HG02970 (cell line): ENCODE measurements at regions not wholly inside any gene's neighbourhood (a gene's known extent, or its start where the extent isn't known, plus 50 kb on each side); places are given as distances from the start of the nearest gene placed in this dataset.

ENCODE experiments used
- ATAC-seq: cut with Tn5 transposase; IDR thresholded peaks from one replicate; pipeline ENCODE4 v1.9.1; 2021; ENCODE audit warnings: mild to moderate bottlenecking, moderate library complexity, moderate number of reproducible peaks; ENCODE audit not compliant: unreplicated experiment, low FRiP score

DNA sequence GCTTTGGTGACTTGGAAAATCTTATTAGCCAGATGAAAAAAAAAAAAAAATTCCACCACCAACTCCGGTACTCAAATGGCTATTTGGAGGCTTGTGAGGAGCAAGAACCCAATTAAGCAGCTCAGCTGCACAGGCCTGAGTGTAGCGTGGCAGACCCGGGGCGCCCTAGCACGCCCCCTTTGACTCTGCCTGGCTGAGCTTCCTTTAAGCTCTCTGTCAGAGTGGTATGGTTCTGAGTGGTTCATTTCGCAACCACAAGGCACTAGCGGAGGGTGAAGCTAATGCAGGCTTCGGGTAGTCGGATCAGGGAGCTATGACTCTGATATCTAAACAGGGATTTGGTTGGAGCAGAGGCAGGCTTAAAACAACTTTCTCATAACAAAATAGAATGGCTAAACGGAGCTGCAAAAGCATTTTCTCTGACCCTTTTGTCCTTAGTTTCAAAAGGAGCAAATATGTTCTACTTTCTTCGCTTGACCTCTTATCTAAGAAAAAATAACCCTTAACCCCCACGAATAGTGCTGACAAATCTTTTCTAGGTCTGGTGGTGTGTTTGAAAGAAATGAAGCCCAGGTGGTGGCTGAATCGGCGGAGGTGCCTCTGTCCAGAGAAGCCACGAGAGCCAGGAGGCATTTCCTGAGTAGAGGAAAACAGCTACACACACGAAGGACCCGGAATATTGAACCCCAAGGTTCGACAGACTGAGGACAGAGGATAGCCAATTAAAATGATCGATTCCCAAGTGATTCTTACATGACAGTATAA lies 285.4 kb upstream of the GLI3 start:
- no peak for ATAC-seq

DNA sequence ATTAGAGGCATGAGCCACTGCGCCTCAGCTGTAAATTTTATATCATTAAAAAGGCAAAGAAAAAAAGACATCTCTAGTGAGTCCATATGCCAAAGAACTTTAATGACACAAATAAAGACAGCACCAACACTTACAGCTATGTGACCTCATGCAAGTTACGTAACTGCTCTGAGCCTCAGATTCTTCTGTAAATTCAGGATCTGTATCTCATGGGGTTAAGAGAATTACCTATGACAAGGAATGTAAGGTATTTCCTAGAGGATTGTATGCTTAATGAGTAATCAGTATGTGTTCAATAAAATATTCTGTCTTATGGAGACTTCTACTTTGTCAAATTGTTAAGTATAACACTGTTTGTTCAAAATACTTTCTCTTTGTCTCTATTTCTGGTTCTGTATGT lies 274.0 kb upstream of the GLI3 start:
- no peak for ATAC-seq

DNA sequence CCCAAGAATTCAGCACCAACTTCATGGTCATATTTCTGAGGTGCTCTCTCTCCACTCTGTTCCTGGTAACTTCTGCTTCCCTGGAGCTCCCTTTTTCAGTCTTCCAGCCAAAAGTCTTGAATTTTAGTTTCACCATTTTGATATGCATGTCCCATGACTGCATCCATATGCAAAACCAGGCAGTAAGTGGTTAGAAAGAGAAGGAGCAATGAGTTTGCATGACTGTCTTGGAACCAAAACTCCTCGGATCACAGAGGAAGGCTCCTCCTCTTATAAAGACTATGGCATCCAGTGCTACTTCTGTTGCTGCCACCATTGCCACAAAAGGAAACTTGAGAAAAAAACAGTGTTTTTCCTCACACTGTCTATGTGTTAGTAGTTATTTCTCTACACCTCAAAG lies 269.1 kb upstream of the GLI3 start:
- no peak for ATAC-seq

DNA sequence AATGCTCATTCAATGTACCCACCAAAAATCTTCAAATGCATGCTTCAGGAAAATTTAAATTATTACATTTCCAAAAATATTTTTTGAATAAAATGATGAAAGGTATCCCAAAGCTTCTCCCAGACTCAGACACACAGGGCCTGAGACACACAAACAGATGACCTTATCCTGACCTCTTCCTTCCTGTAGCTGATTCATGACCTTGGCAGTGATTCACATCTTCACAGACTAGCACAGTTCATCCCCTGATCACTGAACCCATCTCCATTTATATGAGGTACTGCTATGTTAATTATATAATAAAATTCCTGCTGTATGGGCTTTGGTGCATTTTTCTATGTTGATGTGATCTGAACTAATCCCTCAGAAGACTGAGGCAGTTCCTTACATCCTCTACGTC lies 265.0 kb upstream of the GLI3 start:
- no peak for ATAC-seq

DNA sequence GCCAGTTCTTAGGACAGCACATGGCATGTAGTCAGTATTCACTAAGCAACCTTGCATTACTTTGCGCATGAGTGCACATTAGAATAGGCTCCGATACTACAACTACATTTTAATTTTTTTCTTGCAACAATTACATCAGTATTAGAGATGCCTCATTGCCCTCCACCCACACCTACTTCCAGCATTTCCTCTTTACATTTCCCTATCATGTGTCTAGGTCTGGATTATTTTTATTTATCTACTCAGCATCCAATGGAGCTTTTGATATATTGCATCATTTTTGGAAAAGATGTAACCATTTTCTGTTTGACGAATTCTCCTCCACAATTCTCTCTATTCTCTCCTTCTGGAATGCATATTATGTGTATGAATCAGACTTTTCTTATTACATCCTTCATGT lies 258.2 kb upstream of the GLI3 start:
- ATAC-seq: no peak

DNA sequence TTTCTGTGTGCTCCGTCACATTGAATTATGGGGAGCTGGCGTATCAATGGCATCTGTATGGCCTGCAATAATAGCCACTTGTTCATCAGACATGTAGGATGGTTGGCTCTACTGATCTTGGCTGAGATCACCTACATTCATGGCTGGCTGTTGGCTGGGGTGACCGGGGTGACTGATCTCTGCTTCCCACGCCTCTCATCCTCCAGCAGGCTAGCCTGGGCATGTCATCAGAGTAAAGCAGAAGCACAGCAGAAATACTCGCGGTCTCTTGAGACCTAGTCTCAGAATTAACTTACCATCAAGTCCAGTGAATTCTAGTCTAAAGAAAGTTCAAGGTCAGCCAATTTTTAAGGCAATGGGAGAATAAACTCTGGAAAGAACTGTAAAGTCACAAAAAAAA lies 257.7 kb upstream of the GLI3 start:
- no peak for ATAC-seq

DNA sequence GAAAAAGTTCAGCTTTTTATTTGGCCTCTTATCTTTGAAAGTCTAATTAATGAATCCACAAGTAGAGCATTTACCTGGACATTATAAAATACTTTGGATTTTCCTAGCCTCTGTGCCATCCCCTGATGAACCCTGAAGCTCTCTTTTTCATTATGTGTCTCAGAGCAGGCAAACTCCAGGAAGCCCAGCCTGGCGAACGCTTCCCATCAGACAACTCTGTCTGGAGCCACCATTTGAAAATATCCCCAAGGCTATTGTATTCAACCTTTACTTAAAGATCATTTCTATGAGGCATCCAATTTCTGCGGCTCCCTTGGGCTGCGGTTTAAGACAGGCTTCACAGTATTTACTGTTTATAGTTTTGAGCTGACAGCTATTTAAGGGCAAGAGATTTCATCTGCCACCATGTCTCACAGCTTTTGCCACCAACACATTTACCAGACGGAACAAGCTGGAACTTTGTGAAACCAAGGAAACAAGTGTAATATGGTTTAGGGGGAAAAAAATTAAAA lies 257.2 kb upstream of the GLI3 start:
- ATAC-seq: no peak

DNA sequence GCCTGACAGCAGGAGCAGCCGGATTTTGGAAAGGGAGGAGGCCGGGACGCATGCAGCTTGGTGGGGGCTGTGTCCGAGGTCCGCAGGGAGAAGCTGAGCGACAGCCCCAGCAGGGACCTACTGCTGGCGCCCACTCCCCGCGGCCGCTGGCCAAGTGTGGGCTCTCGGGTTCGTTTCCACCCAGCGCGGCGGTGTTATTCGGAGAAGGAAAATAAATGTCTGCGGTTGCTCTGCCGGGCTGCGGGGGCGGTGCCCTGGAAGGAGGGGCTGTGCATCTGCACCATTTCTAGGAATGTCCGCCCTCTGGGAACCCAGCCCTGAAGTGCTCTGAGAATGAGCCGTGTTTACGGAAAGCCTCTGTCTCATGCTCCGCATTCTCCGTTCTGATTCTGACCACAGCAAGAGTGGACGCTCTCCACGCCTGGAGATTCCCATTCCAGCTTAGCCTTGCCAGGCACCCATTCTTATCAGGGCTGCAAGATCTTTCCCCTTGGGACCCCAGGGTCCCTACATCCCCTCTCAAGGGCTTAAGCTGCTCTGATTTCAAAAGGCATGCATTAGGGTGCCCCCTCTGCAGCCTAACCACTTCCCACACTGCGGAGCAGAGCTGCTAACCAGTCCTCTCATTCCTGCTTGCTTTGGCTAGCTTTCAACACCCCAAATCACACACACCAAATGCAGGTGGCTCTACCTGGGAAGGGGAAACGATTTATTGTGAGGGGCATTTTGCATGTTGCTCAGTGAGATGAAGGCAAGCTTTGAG lies 256.6 kb upstream of the GLI3 start:
- ATAC-seq: no peak

DNA sequence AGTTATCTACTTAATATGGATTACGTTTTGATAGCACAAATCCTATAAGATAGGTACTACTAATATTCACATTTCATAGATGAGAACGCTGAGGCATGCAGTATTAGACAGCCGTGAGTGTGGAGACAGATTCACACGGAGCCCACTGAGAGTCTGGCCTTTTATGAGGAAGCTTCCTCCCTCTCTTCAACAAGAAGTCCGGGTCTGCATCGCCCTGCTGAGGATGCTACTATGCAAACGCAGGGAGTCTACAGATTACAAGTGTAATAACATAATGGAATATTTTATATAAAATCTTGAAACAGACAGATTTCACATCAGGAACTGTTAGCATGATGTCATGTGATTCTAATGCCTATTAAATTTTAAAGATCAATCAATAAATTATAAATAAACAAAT lies 255.9 kb upstream of the GLI3 start:
- ATAC-seq: no peak

DNA sequence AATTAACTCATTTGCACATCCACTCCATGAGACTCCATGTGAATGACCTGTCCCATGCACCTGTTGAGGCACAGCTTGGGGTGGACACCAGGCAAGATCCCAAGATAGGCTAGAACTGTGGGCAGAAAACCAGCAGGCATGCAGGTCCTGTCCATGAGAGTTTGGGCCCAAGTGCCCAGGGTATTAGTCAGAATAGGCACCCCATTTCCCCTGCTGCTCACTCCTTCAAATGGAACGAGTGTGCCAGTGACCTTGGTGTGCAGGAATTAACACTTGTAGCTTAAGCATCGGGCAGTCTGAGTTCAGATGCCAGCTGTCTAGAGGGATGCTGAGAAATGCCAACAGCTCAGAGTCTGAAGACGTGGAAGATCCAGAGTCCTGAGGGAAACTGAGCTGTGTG lies 254.1 kb upstream of the GLI3 start:
- ATAC-seq: no peak

DNA sequence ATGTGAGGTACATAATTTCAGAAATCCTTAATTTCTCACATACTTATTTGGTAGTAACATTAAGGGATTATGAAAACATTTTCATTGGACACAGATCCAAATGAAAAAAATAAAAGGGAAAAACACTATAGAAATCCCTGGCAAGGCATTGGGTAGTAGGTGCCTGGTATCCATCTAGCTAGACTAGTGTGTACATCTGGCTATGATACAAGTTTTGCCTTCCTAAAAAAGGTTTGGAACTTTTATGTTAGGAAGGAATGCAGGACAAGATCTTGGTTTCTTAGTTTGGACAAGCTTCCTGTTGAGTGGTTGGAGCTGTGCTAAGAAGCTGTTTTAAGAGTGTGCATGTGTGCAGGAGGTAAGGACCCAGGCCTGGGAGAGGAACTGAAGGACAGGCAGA lies 252.3 kb upstream of the GLI3 start:
- no peak for ATAC-seq

DNA sequence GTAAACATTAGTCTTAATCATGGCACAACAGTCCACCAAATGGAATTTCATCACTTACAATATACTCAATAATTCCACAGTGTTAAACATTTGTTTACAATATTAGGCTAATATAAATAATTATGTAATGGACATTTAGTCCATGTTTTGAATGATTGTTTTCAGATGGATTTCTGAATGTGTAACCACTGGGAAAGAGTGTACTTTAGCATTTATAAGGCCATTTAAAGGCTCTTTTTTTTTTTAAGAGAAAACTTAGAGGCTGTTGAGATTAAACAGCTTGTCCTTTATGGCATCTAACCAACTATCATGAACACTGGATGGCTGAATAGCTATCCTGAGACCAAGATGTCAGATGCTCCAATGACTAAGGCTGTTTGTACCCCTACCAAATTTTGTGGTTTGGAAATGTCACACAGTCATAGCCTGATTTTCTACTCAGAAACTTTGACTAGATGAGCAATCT lies 248.3 kb upstream of the GLI3 start:
- no peak for ATAC-seq

DNA sequence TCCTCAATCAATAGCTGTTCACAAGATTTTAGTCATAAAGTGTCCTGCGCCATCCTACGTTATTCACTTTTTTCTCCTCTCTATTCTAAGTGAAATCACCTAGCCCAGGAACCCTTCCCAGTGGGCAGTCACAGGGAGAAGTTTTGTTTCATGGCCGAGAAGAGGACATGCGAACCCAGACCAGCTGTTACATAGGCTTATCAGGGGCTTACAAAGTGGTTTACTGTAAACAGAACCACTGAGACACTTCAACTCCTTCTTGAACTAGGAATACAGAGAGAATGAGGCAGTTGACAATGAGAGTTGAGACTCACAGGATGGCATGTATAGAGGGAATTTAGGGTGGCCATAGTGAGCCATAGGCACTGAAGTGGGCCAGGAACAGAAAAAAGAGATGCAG lies 246.9 kb upstream of the GLI3 start:
- no peak for ATAC-seq

DNA sequence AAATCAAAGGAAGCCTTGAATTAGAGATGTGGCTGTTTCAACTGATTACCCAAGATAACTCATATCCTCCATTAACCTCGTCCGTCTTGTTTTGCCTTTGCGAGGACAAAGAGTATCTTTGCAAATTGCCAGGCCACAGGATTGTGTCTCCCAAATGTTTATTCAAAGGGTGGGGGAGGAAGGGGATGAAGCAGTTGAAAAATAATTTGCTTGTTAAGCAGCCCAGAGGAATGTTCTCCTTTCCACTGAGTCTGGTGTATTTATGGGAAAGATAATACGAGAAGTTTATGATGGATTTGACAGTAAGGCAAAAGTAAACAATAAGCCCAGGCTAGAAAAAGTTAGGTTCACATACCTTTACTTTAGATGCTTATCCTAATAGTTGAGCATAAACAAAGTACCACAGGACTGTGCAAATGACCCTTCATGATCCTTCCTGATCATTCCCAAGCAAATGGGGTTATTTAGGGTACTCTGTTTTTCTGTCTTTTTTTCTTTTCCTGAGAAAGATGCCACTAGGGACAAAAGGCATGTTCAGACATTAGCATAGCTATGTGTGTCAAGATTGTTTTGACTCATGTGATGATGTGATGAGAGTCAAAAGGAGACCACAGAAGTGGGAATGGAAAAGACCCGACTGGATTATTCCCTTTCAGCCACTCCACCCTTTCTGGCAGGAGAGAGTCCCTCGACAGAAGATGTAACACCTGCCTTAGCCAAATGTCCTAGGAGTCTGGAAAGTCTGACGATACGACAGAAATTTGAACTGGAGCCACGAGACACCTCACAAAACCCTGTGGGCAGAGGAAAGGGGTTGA lies 243.0 kb upstream of the GLI3 start:
- ATAC-seq: no peak

DNA sequence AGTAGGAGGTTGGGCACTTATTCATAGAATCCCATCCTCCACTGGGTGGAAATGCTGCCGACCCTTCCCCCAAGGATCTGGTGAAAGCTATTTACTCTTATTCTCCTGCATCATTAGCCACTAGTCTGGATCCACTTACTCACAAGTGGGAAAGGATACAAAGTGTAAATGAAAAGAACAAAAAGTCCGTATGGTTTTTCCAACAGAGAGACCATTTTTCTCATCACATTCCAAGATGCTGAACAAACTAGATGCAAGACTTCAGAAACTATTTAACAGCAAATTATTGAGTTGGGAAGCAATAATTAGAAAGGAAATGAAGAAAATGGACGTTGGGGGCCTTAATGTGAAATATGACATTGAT lies 242.4 kb upstream of the GLI3 start:
- ATAC-seq: no peak

DNA sequence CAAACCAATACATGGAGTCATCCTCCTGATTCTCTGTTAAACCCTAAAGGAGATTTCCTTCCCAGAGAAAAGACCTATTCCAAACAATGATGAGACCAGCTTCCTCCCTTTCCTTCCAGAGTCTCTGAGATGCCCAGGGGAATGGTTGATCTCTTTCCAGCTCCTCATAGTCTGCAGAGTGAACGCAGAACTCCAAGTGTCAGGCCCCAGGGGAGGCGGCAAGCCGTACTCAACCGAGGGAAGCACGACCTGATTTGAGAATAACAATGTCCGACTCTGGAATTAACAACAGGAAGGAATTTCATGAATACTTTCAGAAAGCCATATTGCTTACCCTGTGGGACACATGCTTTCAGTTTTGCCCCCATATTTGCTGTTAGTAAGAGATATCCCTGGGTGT lies 241.7 kb upstream of the GLI3 start:
- ATAC-seq: no peak

DNA sequence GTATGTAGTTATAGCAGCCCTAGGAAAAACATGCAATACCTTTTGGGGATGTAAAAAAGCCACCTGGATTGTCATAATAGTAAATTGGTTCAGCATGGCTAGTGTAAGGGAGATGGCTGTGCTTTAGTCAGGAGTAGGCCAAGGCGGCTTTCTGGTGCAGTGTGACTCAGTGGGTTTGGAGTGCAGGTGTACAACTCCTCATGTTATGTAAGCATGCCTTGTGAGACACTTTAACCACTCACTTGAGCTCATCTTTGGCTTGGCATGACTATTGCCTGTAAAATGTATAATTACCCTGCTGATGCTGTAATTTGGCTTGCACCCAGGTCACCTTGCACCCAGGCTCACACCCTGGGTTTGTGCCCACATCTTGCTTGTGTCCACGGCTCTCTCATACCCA lies 239.2 kb upstream of the GLI3 start:
- ATAC-seq: no peak

DNA sequence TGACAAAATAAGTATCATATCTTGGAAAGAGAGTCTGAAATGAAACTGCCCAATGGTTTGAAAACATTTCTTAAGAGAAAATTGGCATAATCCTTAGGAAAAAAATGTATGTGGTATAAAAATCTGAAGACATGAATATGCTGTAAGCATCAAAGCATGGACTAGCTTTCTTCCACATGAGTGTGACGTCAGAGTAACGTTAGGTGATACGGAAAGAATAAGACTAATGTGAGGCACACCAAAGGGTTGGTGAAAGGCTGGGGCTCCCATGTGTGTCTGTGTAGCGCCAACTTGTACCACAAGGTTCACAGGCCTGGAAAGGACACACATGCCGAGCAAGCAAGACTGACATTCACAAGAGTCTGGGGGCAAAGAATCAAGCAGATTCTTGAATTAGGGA lies 238.1 kb upstream of the GLI3 start:
- ATAC-seq: no peak

DNA sequence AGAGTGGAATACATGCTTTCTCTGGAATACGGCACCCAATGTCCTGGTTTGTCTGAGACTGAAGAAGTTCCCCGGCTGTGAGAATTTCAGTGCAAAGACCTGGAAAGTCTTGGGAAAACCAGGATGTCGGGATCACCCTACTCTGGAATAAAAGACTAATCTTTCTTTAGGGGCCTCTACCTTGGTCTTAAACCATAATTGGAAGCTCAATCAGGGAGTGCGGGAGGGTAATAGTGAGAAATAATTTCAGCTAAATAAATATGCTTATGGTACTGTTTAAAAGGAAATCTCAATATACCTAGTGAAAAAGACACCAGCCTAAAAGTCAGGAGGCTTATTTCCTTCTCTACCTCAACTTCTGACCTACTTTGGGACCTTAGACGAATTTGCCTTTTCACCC lies 236.1 kb upstream of the GLI3 start:
- ATAC-seq: no peak

DNA sequence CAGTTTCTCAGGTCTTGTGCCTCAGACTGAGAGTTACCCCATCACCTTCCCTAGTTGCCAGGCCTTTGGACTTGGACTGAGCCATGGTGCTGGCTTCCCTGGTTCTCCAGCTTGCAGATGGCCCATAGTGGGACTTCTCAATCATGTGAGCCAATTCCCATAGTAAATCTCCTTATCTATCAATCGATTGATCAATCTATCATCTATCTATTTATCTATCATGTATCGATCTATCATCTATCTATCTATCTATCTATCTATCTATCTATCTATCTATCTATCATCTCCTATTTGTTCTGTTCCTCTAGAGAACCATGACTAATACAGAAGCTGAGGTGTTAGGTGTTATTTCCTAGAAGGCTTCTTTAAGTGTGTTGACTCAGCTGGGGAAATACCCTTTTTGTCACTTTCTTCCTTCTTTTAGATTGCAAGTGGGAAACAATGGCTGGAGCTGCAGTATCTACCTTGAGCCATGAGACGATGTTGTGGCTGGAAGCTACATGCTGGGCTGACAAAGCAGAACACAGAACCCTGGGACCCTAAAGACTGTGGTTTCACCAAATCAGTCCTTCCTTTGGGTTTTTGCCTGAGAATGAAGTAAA lies 234.7 kb upstream of the GLI3 start:
- no peak for ATAC-seq

DNA sequence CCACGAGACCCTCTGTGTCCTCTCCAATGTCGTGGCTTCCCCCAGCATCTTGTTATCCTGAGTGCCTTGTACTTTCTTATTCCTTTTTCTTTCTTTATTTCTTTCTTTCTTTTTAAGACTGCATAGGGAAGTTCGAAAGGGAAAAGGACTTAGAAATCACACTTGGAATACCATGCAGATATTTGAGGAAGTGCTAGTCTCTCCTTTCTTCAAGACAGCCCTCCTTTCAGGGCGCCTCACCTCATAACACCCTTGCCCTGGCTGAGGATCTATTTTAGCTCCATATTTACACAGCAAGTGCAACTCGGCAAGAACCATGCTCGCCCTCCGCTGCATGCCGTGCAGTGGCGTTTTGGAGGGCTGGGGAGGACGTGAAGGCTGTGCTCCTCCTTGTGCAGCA lies 232.3 kb upstream of the GLI3 start:
- no peak for ATAC-seq
